Spleen (tissue), 11 donors: ENCODE measurements at regions not wholly inside any gene's neighbourhood (a gene's known extent, or its start where the extent isn't known, plus 50 kb on each side); places are given as distances from the start of the nearest gene placed in this dataset.

Source experiments
- DNase-seq: peaks from one replicate; pipeline ENCODE4 v3.0.0-alpha.2; 2020
- H3K27ac ChIP-seq, 8 donors: fragments of 200-600 bp; sonication (generic) in 7 of 8; 1 replicate in 4 of 8; 2 replicates in 4 of 8; pipeline versions ENCODE4 v1.5.0 to v1.8.0; 2016 to 2021; ENCODE audit warnings: inconsistent platforms in 4 of 8, mild to moderate bottlenecking in 4 of 8, moderate library complexity in 1 of 8
- H3K27me3 ChIP-seq, 7 donors: fragments of 200-600 bp; sonication (generic) in 6 of 7; replicated peaks in 1 of 7; 1 replicate in 4 of 7; 2 replicates in 3 of 7; pipeline versions ENCODE4 v1.5.0 to v1.8.0; 2016 to 2021; ENCODE audit warnings: inconsistent platforms in 3 of 7, mild to moderate bottlenecking in 1 of 7
- H3K36me3 ChIP-seq, 6 donors: fragments of 200-600 bp; sonication (generic) in 5 of 6; 1 replicate in 4 of 6; 2 replicates in 2 of 6; pipeline versions ENCODE4 v1.5.0 to v1.8.0; 2016 to 2021; ENCODE audit warnings: inconsistent platforms in 2 of 6
- H3K4me1 ChIP-seq, 6 donors: fragments of 200-600 bp; sonication (generic) in 5 of 6; 1 replicate in 3 of 6; 2 replicates in 3 of 6; pipeline versions ENCODE4 v1.5.0 to v1.8.0; 2016 to 2021; ENCODE audit warnings: inconsistent platforms in 3 of 6
- H3K4me3 ChIP-seq, 8 donors: fragments of 200-600 bp; sonication (generic) in 7 of 8; 1 replicate in 4 of 8; 2 replicates in 4 of 8; pipeline versions ENCODE4 v1.5.0 to v1.8.0; 2016 to 2021; ENCODE audit warnings: inconsistent platforms in 4 of 8, mild to moderate bottlenecking in 4 of 8, moderate library complexity in 2 of 8
- H3K9me3 ChIP-seq, 8 donors: fragments of 200-600 bp; sonication (generic) in 7 of 8; 1 replicate in 4 of 8; 2 replicates in 4 of 8; pipeline versions ENCODE4 v1.5.0 to v1.8.0; 2016 to 2021; ENCODE audit warnings: inconsistent platforms in 4 of 8
- POLR2A ChIP-seq, 3 donors: fragments of 450-650 bp; IDR thresholded peaks; one replicate each; pipeline ENCODE4 v1.5.1; 2017; ENCODE audit warnings: antibody characterized with exemption in 3 of 3, mild to moderate bottlenecking in 1 of 3
- POLR2AphosphoS5 ChIP-seq, 3 donors: sonication (generic); formaldehyde crosslinking; IDR thresholded peaks; one replicate each; pipeline ENCODE4 v1.5.1; 2017; ENCODE audit warnings: antibody characterized with exemption in 3 of 3
- WGBS, 5 donors: extraction: QIAGEN DNeasy Blood & Tissue Kit in 3 of 5; methylation state at CpG; one replicate each; pipeline versions ENCODE4 v1.1.5 to v1.1.7; 2013 to 2018; 5-methylcytosine and 5-hydroxymethylcytosine counted together
- intact Hi-C: fragments of 100-400 bp; cut with DNase I; formaldehyde crosslinking; loops from one replicate; pipeline ENCODE4 v1.15.0; 2023; ENCODE audit warnings: low total_unique reads
- TF ChIP-seq, protein P1 (sequence below), 11 experiments: fragments of 200-600 bp in 7 of 11; fragments of 450-650 bp in 4 of 11; sonication (generic) in 4 of 11; IDR thresholded peaks in 8 of 11; conservative IDR thresholded peaks in 3 of 11; 1 replicate in 7 of 11; 2 replicates in 4 of 11; pipeline versions ENCODE4 v1.4.0 to v1.8.0; 2016 to 2021; ENCODE audit warnings: antibody characterized with exemption in 11 of 11, inconsistent platforms in 4 of 11, mild to moderate bottlenecking in 1 of 11
- donor health status: healthy with polysubstance abuse.
- donor health status: DM: no; HTN: no; CAD: no; lungs with moderate emphysema.
- donor health status: DM: no; HTN: no; CAD: no.
- donor health status: Bipolar disorder and iron deficiency.
- donor health status: healthy.
- donor health status: DM: no; HTN: no; CAD: no.
- donor health status: DM: yes; HTN: yes; CAD: no.

DNA sequence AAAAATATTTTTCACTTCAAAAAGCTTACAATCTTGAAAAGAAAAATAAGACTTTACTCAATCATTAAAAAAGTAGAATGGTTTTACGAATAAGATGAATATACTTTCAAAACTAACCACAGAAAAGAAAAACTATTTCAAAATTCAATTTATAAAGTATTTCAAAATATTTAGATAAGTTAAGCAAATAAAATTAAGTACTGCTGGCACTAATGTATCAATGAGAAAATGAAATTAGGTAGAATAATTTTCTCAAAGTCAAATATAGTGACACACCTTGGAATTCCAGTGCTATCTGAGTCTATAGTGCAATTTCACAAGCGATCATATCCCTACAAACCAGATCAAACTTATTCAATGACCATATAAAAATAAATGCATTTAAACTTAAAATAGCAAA is 109.8 kb upstream of the SEMA3A start:
- no peaks in the 10 kb centered on the region for H3K4me1 ChIP-seq
- WGBS, 5 donors, result 85 to 95% (median 89%) methylated on average over 2 of the region's 2 CpGs
- DNase-seq, result no peak
- H3K4me3 ChIP-seq, result no peak overlapping the region
- TF ChIP-seq, protein P1, sequence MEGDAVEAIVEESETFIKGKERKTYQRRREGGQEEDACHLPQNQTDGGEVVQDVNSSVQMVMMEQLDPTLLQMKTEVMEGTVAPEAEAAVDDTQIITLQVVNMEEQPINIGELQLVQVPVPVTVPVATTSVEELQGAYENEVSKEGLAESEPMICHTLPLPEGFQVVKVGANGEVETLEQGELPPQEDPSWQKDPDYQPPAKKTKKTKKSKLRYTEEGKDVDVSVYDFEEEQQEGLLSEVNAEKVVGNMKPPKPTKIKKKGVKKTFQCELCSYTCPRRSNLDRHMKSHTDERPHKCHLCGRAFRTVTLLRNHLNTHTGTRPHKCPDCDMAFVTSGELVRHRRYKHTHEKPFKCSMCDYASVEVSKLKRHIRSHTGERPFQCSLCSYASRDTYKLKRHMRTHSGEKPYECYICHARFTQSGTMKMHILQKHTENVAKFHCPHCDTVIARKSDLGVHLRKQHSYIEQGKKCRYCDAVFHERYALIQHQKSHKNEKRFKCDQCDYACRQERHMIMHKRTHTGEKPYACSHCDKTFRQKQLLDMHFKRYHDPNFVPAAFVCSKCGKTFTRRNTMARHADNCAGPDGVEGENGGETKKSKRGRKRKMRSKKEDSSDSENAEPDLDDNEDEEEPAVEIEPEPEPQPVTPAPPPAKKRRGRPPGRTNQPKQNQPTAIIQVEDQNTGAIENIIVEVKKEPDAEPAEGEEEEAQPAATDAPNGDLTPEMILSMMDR (IDR thresholded peaks at IDR 0.05 in 8 of 11, conservative IDR thresholded peaks at IDR 0.05 in 3 of 11), result no peak
- no peak for TF ChIP-seq POLR2A (IDR thresholded peaks at IDR 0.05)
- no peak for TF ChIP-seq POLR2AphosphoS5 (IDR thresholded peaks at IDR 0.05)
- intact Hi-C loops, result no loop called here
- H3K27ac ChIP-seq, result no peak overlapping the region
- H3K27me3 ChIP-seq, result no peaks in the 10 kb centered on the region
- no peaks in the 10 kb centered on the region for H3K36me3 ChIP-seq
- no peaks in the 10 kb centered on the region for H3K9me3 ChIP-seq

DNA sequence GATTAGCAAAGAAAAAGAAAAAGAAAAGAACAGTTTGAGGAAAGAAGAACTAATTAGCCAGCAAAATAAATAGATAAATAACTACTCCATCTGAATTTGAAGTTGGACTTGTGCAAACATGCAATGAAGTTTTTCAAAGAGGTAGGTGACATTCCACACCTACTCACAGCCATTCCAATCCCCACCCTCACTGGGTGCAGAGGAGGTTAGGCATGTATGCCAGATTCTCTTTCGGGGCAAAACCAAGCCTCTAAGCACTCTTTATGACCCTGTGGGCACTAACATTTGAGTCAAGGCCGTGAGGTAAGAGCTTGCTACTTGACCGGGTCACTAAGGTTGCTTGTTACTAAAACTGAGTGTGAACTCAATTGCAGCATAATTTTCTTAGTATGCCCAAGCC is 108.4 kb upstream of the SEMA3A start:
- Histone ChIP-seq H3K4me1 (no peaks in the 10 kb centered on the region), H3K4me3 (no peak overlapping the region), H3K27me3 (no peaks in the 10 kb centered on the region), H3K36me3 (no peaks in the 10 kb centered on the region), H3K27ac (no peak overlapping the region), H3K9me3 (no peaks in the 10 kb centered on the region)
- WGBS, 5 donors, result 74 to 83% (median 78%) methylated on average over 3 of the region's 3 CpGs
- no peak for TF ChIP-seq POLR2AphosphoS5 (IDR thresholded peaks at IDR 0.05)
- no peak for TF ChIP-seq POLR2A (IDR thresholded peaks at IDR 0.05)
- TF ChIP-seq, protein P1 (IDR thresholded peaks at IDR 0.05 in 8 of 11, conservative IDR thresholded peaks at IDR 0.05 in 3 of 11), result no peak
- intact Hi-C loops, result no loop called here
- DNase-seq, result no peak

DNA sequence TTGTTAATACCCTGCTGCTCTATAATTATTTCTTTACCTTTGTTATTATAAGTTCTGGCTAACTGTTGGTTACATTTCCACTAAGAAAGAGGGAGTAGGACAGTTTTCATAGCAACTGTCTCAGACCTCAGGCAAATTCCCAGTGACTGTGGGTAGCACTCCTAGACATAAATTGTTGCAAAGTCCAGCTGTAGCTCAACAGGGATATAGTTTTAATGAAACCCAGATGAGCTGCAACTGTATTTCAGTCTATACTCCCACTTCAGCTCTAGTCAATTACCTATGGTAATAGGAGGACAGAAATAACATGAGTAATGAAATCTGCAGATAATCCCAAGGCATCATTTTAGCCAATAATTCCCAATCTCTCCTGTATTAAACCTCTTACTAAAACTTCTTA is 103.0 kb upstream of the SEMA3A start:
- DNase-seq, result no peak
- intact Hi-C loops, result no loop called here
- TF ChIP-seq, protein P1 (IDR thresholded peaks at IDR 0.05 in 8 of 11, conservative IDR thresholded peaks at IDR 0.05 in 3 of 11), result no peak
- no peak for TF ChIP-seq POLR2AphosphoS5 (IDR thresholded peaks at IDR 0.05)
- no peak for TF ChIP-seq POLR2A (IDR thresholded peaks at IDR 0.05)
- no peaks in the 10 kb centered on the region for H3K27me3 ChIP-seq
- no peak overlapping the region for H3K27ac ChIP-seq
- H3K36me3 ChIP-seq, result no peaks in the 10 kb centered on the region
- no peak overlapping the region for H3K4me3 ChIP-seq
- no peaks in the 10 kb centered on the region for H3K9me3 ChIP-seq
- no peaks in the 10 kb centered on the region for H3K4me1 ChIP-seq

DNA sequence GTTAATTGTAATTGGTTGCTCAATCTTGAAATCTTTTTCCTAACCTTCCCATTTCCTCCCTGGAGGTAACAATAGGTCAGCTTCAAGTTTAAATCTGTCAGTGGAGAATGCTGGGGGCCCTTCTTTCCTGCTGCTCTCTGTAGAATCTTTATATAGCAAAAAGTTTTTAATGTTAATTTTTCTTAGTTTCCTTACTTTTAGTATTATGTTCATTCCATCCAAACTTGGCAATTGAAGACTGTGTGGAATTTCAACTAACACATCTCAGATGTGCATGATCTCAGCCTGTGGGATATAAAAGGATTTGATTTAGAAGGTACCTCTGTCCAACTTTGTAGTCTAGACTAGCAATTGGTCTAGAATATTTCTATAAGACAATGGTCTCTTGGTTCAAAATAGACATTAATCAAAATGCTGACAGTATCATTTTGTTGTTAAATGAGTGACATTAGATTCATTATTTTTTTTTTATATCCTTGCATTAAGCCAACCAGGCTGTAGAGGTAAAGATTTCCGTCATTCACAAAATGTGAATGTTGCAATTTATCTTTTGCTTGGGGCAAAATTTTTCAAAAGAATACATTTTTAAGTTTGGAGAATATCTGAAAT is 100.4 kb upstream of the SEMA3A start:
- Histone ChIP-seq H3K4me1 (no peaks in the 10 kb centered on the region), H3K9me3 (no peaks in the 10 kb centered on the region), H3K36me3 (no peaks in the 10 kb centered on the region), H3K27ac (no peak overlapping the region), H3K4me3 (no peak overlapping the region), H3K27me3 (no peaks in the 10 kb centered on the region)
- TF ChIP-seq, protein P1 (IDR thresholded peaks at IDR 0.05 in 8 of 11, conservative IDR thresholded peaks at IDR 0.05 in 3 of 11), result no peak
- TF ChIP-seq POLR2A (IDR thresholded peaks at IDR 0.05), result no peak
- no peak for TF ChIP-seq POLR2AphosphoS5 (IDR thresholded peaks at IDR 0.05)
- intact Hi-C loops, result no loop called here
- 88 to 97% (median 96%) methylated on average over 1 of the region's 1 CpG for WGBS, 5 donors
- no peak for DNase-seq
